Lung (tissue), 11 donors: ENCODE measurements at regions not wholly inside any gene's neighbourhood (a gene's known extent, or its start where the extent isn't known, plus 50 kb on each side); places are given as distances from the start of the nearest gene placed in this dataset.
"Not testable (repeated sequence)": the region's sequence is repeated elsewhere in the genome, so short reads cannot be mapped to it uniquely, and the experiment has no call there.

Experiments used
- ATAC-seq: fragments of 200-7000 bp; cut with Tn5 transposase; one replicate; pipeline ENCODE4 v1.9.1; 2020; ENCODE audit warnings: moderate number of reproducible peaks; ENCODE audit not compliant: insufficient read depth, low FRiP score
- DNase-seq, 3 donors: peaks; one replicate each; pipeline ENCODE4 v3.0.0-alpha.2; 2013 to 2017
- H3K27ac ChIP-seq, 2 donors: one replicate each; pipeline ENCODE4 v1.5.1; 2013; ENCODE audit warnings: mild to moderate bottlenecking in 2 of 2, moderate library complexity in 2 of 2, control low read depth in 1 of 2, inconsistent platforms in 1 of 2, low read depth in 1 of 2, low read length in 1 of 2
- H3K27me3 ChIP-seq, 3 donors: one replicate each; pipeline ENCODE4 v1.5.1; 2013; ENCODE audit warnings: low read length in 2 of 3; ENCODE audit not compliant: control insufficient read depth in 3 of 3, insufficient read depth in 3 of 3
- H3K36me3 ChIP-seq, 4 donors: one replicate each; pipeline ENCODE4 v1.5.1; 2013; ENCODE audit warnings: low read length in 4 of 4, mild to moderate bottlenecking in 1 of 4, moderate library complexity in 1 of 4; ENCODE audit not compliant: control insufficient read depth in 4 of 4, insufficient read depth in 4 of 4
- H3K4me1 ChIP-seq, 5 donors: one replicate each; pipeline ENCODE4 v1.5.1; 2013; ENCODE audit warnings: low read length in 5 of 5, mild to moderate bottlenecking in 2 of 5, moderate library complexity in 1 of 5; ENCODE audit not compliant: control insufficient read depth in 5 of 5, insufficient read depth in 5 of 5
- H3K4me3 ChIP-seq: one replicate; pipeline ENCODE4 v1.5.1; 2013; ENCODE audit warnings: mild to moderate bottlenecking, control low read depth, moderate library complexity
- H3K9ac ChIP-seq, 2 donors: one replicate each; pipeline ENCODE4 v1.5.1; 2013; ENCODE audit warnings: low read length in 2 of 2, control low read depth in 1 of 2; ENCODE audit not compliant: insufficient read depth in 1 of 2
- H3K9me3 ChIP-seq, 4 donors: one replicate each; pipeline ENCODE4 v1.5.1; 2013; ENCODE audit warnings: low read length in 3 of 4, mild to moderate bottlenecking in 1 of 4, moderate library complexity in 1 of 4; ENCODE audit not compliant: control insufficient read depth in 4 of 4, insufficient read depth in 3 of 4
- WGBS, 2 donors: extraction: QIAGEN DNeasy Blood & Tissue Kit; methylation state at CpG; one replicate each; pipeline ENCODE4 v1.1.7; 2013; 5-methylcytosine and 5-hydroxymethylcytosine counted together
- TF ChIP-seq, protein P1 (sequence below): IDR thresholded peaks from 2 replicates; pipeline ENCODE4 v1.5.1; 2012; ENCODE audit warnings: mild to moderate bottlenecking; ENCODE audit errors: control extremely low read depth, extremely low read depth
- donor health status: control.
- donor health status: control.
- donor health status: Bipolar disorder and iron deficiency.
- donor health status: healthy.
- donor health status: DM: yes; HTN: yes; CAD: no.

DNA sequence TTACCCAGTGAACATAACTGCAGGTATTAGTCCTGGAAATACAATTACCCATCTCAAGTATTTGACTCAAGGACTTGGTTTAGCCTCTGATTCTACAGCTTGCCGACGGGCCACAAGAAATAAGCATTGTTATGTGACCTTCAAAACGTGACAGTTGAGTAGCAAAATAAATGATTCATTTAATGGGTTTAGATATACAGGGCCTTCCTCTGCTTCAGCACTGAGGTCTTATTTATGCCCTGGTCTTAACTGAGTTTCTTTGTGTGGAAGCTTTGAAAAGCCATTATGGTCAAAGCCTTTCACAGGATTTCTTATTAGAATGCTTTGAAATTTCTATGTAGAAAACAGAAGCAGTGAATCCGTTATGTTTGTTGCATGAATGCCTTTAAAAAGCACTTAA is 899.2 kb upstream of the API5 start:
- H3K4me3 ChIP-seq: no peak overlapping the region
- no peaks in the 10 kb centered on the region for H3K36me3 ChIP-seq
- H3K9me3 ChIP-seq: no peaks in the 10 kb centered on the region
- no peaks in the 10 kb centered on the region for H3K4me1 ChIP-seq
- no peaks in the 10 kb centered on the region for H3K27me3 ChIP-seq
- no peak for ATAC-seq
- TF ChIP-seq, protein P1, sequence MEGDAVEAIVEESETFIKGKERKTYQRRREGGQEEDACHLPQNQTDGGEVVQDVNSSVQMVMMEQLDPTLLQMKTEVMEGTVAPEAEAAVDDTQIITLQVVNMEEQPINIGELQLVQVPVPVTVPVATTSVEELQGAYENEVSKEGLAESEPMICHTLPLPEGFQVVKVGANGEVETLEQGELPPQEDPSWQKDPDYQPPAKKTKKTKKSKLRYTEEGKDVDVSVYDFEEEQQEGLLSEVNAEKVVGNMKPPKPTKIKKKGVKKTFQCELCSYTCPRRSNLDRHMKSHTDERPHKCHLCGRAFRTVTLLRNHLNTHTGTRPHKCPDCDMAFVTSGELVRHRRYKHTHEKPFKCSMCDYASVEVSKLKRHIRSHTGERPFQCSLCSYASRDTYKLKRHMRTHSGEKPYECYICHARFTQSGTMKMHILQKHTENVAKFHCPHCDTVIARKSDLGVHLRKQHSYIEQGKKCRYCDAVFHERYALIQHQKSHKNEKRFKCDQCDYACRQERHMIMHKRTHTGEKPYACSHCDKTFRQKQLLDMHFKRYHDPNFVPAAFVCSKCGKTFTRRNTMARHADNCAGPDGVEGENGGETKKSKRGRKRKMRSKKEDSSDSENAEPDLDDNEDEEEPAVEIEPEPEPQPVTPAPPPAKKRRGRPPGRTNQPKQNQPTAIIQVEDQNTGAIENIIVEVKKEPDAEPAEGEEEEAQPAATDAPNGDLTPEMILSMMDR: no peak
- H3K9ac ChIP-seq: no peak overlapping the region
- WGBS, 2 donors: 53 to 61% methylated on average over 4 of the region's 4 CpGs
- no peak for DNase-seq
- H3K27ac ChIP-seq: no peak overlapping the region

DNA sequence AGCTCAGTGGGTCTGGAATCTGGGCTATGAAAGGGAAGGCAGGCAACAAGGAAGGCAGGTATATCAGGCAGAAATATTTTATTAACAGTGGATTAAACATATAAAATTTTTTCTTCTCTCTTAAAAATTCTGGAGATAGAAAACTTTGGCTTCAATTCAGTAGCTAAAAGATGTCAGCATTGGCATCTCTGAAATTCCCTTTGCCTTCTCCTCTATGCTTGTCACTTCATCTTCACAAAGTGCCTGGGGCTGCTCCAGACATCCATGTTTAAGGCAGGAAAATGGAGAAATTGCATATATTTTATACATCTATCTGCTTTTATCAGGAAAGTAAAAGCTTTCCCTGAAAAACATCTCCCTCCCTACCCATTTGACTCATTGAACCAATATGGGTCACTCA is 894.1 kb upstream of the API5 start:
- Histone ChIP-seq H3K9ac (no peak overlapping the region), H3K9me3 (no peaks in the 10 kb centered on the region), H3K4me1 (no peaks in the 10 kb centered on the region), H3K27me3 (no peaks in the 10 kb centered on the region), H3K36me3 (no peaks in the 10 kb centered on the region), H3K4me3 (no peak overlapping the region), H3K27ac (no peak overlapping the region)
- ATAC-seq (no peak), DNase-seq (no peak)
- TF ChIP-seq, protein P1: no peak

DNA sequence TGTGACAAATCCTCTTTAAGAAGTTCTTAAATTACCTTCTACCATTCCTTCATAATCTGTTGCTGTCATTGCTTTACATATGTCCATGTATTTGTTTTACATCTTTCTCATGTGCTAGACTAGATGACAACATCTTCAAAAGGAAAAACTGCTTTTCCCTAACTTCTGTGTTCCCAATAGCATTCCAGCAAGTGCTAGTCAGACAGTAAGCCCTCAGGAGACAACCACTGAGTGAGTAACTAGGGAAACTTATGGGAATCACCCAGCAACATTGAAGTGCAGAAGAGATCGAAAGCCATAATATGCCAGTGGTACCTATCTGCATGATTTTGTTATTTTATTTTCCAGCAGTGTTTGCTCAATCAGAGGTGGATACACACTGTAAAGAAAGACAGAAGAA is 889.7 kb upstream of the API5 start:
- Histone ChIP-seq H3K36me3 (no peaks in the 10 kb centered on the region), H3K4me1 (no peaks in the 10 kb centered on the region), H3K27me3 (no peaks in the 10 kb centered on the region), H3K9me3 (no peaks in the 10 kb centered on the region), H3K4me3 (no peak overlapping the region), H3K27ac (no peak overlapping the region), H3K9ac (no peak overlapping the region)
- ATAC-seq (no peak), DNase-seq (no peak)
- WGBS, 2 donors: 93 to 98% methylated on average over 1 of the region's 1 CpG
- TF ChIP-seq, protein P1: no peak

DNA sequence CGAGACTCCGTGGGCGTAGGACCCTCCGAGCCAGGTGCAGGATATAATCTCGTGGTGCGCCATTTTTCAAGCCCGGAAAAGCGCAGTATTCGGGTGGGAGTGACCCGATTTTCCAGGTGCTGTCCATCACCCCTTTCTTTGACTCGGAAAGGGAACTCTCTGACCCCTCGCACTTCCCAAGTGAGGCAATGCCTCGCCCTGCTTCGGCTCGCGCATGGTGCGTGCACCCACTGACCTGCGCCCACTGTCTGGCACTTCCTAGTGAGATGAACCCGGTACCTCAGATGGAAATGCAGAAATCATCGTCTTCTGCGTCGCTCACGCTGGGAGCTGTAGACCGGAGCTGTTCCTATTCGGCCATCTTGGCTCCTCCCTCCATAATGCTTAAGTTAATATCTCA is 876.9 kb upstream of the API5 start:
- H3K4me1 ChIP-seq, DNase-seq, ATAC-seq, H3K9ac ChIP-seq, H3K36me3 ChIP-seq, H3K27me3 ChIP-seq, H3K4me3 ChIP-seq, H3K9me3 ChIP-seq, H3K27ac ChIP-seq: not testable (repeated sequence)
- 93 to 94% methylated on average over 25 of the region's 25 CpGs for WGBS, 2 donors
